HG02610 (cell line): ENCODE measurements at regions not wholly inside any gene's neighbourhood (a gene's known extent, or its start where the extent isn't known, plus 50 kb on each side); places are given as distances from the start of the nearest gene placed in this dataset.
"Not testable (repeated sequence)": the region's sequence is repeated elsewhere in the genome, so short reads cannot be mapped to it uniquely, and the experiment has no call there.

ENCODE experiments used
- ATAC-seq: cut with Tn5 transposase; IDR thresholded peaks from one replicate; pipeline ENCODE4 v1.9.1; 2021; ENCODE audit warnings: mild to moderate bottlenecking, moderate library complexity; ENCODE audit not compliant: unreplicated experiment

- ATAC-seq: no peak
Observed at GRCh38 chr3:177356113-177356512, 158.8 kb upstream of the TBL1XR1 start.

- no peak for ATAC-seq
Observed at GRCh38 chr3:177356952-177357351, 159.7 kb upstream of the TBL1XR1 start.

DNA sequence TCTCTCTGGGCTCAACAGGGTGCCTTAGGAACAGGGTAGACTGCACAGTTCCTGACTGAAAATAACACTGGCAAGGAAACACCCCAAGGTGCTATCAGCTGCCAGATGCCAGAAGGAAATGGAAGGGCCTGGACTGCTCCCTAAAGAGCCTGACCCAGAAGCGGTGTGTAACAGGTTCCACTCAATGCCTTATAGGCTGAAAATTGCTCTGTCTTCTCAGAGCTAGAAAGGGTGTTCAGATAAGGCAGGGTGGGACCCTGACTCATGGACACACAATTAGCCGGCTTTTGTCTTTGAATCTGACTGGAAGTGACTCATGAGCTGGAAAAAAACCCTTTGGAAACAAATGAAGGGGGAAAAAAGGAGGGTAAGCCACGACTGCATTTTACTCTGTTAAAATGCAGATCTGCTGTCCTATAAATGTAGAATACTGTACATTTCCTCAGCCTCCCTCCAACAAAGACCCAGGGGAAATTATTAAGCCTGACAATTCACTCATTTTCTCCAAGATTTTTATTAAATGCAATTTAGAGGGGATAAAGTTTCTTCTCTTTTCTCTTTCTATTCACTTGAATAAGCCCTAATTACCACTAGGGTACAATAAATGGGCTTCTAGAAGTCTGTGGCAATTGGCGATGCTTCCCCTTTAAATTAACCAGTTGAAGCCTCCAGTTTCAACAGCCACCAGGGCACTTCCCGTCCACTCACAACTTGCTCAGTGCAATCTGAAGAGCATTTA is 160.2 kb upstream of the TBL1XR1 start:
- no peak for ATAC-seq

GRCh38 chr3:177358091-177358976 is 161.1 kb upstream of the TBL1XR1 start:
- ATAC-seq: peak; percentile 41

DNA sequence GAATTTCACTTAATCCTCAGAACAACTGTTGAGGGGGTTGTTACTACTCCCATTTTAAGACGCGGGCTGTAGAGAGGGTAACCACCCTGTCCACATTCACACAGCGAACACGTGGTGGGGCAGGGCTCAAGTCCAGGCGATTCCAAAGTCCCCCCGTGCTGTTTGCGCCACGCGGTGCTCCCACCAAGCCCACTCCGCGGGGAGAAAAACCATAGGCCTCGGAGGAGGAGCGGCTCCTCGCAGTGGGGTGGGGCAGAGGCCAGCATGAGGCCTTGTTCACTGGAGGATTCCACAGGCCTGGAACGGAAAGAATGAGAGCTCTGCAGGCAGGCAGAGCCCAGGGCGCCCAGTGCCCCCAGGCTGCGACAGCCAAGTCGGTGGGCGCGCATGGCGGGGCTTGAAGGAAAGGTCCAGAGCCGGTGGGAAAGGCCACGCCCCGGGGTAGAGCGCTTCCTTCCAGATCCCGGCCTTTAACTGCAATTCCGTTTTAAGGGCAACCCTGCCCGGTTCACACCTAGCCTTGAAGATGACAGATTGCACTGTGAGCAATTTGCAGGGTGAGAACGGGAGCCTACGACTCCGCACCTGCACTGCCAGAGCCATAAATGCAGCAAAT is 161.8 kb upstream of the TBL1XR1 start:
- ATAC-seq: no peak

GRCh38 chr3:177359593-177360357 is 162.5 kb upstream of the TBL1XR1 start:
- ATAC-seq: peak; percentile 83

DNA sequence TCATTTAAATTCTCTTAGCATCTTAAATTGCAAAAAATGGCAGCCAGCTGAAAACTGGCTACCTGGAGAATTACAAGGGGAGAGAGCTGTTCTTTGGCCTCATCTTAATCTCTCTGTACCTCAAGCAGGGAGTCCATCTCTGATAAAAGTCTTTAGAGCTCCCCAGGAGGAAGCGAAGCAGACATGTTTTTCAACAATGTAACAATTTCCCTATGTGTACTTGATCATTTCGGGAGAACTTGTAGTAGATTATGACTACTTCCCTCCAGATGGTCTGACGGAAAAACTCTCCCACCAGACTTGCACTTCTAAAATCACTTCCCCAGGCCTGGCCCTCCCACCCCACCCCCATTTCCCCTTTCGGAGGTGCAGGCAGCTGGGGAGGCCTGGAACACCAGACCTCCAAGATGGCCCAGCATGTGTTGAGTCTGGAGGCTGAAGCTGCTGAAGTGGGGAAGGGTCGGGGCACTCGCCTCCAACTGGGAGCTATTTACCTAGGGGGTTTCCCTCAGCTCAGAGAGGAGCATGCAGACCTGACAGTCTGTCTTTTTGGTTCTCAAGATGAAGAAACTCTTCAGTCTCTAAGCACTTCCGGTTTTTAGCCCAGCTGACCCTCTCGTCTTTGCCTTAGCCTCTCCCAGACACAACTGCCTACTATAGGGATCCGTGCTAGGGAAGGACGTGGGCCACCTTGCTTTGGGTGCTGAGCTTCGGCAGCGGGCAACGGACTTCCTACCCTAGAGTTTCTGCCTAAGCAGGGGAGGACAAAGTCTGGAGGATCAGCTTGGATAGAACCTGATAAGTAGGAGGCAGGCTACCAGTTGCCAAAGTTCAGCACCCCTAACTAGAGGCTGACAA is 164.0 kb upstream of the TBL1XR1 start:
- ATAC-seq: no peak

DNA sequence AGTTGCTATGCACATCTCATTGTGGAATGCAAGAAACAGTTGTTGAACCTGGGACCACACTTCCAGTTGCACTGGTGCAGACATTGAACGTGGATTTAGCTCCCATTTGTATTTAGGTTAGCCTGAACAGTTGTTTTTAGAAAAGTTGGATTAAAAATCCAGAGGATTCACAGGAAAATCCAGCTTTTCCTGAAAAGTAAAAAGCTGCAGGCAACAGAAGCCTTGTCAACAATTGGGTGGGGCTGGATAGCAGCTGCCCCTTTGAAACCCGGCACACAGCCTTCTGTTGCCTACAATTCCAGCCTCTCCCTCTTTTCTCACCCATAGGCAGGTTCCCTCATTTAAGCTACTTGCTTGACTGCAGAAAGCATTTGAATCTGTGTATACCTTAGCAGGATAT is 165.3 kb upstream of the TBL1XR1 start:
- ATAC-seq: no peak

DNA sequence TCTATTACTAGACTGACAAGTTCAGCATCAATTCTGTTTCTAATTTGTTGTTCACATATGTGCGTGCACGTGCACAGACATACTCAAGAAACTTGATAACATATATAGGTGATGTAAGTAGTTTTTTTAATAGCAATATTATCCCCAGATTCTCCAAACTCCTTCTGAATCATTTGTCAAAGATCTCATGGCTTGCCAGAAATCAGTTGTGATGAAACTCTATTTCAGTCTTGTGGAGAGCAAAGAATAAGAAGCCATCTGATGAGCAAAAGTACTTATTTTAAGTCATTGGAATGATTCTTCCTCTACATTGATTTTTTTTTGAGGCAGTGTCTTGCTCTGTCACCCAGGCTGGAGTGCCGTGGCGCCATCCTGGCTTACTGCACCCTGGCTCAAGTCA is 167.0 kb upstream of the TBL1XR1 start:
- ATAC-seq: no peak

GRCh38 chr3:177365294-177365693 is 168.0 kb upstream of the TBL1XR1 start:
- not testable (repeated sequence) for ATAC-seq

- no peak for ATAC-seq
Observed at GRCh38 chr3:177367788-177368187, 170.5 kb upstream of the TBL1XR1 start.

- no peak for ATAC-seq
Observed at GRCh38 chr3:177370246-177370822, 173.1 kb upstream of the TBL1XR1 start.

DNA sequence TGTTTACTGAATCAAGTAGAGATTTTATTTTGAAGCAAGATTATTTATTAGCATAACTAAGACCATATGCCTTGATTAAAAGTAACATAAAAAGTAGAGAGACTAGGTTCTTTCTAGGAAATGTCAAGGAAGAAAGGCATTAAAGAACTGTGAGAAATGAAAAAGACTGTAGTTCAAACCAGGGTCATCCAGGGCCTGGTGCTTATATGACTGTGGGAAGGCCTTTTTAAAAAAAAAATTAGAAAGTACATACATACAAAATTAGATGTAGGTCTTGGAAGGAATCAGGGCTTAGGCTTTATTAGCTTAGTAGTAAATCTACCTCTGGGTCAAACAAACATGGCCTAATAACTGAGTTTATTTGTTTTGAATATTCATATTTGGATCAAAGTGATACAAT is 173.9 kb upstream of the TBL1XR1 start:
- no peak for ATAC-seq

DNA sequence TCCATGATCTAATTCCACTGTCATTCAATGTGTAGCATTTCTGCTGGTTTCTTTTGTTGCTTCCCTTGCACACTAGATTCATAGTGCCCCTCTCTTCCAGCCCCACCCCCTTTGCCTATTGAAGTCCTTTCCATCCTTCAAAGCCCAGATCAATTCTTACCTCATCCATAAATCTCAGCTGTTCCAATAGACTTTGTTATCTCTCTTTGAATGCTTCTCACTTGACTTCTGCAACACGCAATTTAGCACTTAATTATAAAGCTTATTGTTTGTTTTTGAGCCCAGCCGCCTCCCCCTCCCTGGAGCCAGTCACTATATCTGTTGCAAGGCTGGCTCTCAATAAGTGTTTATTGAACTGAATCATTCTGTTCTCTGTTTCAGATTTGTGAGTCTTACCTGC is 174.6 kb upstream of the TBL1XR1 start:
- ATAC-seq: no peak

DNA sequence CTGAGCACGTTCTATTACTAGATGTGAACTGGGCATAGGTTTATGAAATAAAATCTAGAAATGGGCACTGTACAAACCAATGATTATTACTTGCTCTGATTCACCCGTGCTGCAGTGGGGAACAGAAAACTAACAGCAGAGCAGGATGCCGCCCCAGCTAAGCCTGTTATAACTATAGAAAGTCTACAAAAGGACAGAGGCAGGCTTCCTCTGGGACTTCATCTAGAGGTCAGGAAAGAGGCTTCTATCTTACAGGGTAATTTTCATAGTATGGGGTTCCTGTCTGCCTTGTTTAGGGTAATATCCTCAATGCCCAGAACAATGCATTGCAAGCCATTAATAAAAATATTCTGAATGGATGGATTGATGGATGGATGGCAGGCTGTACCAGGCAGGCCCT is 177.0 kb upstream of the TBL1XR1 start:
- ATAC-seq: no peak

GRCh38 chr3:177375316-177375715 is 178.0 kb upstream of the TBL1XR1 start:
- no peak for ATAC-seq

DNA sequence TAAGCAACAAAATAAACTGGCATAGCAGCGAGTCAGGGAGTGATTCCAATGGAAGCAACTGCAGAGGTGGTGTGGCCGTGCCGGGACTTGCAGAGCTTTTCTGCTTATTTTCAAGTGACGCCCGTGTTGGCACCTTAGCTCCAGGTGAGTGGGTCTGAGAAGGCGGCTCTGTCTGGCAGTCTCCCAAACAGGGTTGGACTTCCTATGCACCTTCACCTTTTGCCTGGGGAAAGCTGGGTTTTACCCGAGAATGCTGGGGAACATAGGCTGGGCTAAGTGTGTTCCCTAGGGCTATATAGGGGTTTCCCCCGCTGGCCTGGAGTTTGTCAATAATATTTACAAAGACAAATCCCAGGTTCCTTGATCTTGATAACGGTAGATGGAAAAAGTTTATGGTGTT is 179.9 kb upstream of the TBL1XR1 start:
- ATAC-seq: no peak

DNA sequence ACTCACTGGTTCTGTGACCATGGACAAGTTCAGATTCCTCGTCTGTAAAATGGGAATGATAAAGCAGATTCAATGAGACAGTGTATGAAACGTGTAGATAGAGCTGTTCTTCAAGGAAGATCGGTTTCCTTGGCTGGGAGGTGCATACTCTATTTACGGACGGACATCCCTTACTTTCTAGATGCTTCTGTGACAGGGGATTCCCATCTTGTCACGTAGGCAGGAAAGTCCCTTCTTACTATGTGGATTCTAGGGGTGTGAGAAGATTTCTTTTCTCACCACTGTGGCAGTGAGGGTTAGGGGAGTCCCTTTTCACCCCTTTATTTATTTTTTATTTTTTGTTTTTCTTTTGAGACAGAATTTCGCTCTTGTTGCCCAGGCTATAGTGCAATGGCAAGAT is 180.9 kb upstream of the TBL1XR1 start:
- peak; percentile 73 for ATAC-seq

DNA sequence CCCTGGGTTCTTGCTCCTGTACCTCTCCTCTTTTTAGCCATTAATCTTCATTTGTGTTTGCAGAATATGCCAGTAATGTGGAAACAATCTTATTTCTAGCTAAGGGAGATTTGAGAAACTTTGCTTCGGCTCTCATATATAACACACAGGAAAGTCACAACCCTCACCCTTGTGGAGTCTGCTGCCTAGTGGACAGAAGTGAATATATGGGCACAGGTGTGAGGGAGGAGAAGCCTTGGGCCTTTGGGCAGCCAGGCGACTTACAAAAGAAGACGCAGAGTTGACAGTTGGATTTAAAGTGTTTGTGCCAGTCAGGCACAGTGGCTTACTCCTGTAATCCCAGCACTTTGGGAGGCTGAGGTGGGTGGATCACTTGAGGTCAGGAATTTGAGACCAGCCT is 181.8 kb upstream of the TBL1XR1 start:
- no peak for ATAC-seq

GRCh38 chr3:177381070-177381469 is 183.8 kb upstream of the TBL1XR1 start:
- ATAC-seq: no peak
